ENCODE measurements at regions not wholly inside any gene's neighbourhood (a gene's known extent, or its start where the extent isn't known, plus 50 kb on each side); places are given as distances from the start of the nearest gene placed in this dataset.

DNA sequence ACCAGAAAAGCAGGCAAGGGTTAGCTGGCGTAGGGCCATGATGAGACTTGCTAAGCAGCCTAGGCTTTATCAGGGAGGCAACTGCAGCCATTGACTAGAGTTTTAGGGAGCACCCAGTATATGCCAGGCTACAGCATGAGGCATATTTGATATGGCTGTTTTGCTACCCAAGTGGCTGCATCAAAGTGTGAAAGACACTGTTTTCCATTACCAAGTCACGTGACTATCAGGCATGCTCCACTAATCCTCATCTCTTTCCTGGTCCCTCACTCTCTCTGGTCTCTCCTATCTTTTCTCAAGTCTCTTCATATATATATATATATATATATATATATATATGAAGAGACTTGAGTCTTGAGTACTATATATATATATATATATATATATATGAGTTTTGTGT lies 206.7 kb upstream of the POU3F1 start:
- DNase-seq (ENCODE audit: low read depth in 1 of 2, low spot score in 1 of 2) = no peak

DNA sequence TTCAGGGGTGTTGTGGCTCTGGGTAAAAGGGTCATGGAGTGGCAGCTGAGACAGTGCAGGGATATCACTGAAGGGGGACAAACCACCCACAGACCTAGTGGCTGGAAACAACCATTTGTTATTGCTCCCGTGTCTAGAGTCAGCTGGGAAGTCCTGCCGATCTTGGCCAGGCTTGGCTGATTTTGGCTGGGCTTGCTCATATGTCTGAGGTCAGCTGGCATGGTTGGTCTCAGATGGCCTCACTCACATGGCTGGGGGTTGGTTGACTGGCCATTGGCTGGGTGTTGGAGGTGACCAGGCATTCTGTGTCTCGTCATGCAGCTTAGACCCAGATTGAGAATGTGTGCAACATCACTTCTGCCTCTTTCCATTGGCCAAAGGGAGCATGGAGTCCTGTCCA lies 203.8 kb upstream of the POU3F1 start:
- no peak for TF ChIP-seq POLR2AphosphoS5 (IDR thresholded peaks at IDR 0.05; ENCODE audit: low read depth)
- TF ChIP-seq SPI1 (IDR thresholded peaks at IDR 0.05; ENCODE audit: borderline replicate concordance, low read depth) = no peak
- no peak for TF ChIP-seq GABPA (IDR thresholded peaks at IDR 0.05; ENCODE audit: low read depth)
- TF ChIP-seq, protein P1, sequence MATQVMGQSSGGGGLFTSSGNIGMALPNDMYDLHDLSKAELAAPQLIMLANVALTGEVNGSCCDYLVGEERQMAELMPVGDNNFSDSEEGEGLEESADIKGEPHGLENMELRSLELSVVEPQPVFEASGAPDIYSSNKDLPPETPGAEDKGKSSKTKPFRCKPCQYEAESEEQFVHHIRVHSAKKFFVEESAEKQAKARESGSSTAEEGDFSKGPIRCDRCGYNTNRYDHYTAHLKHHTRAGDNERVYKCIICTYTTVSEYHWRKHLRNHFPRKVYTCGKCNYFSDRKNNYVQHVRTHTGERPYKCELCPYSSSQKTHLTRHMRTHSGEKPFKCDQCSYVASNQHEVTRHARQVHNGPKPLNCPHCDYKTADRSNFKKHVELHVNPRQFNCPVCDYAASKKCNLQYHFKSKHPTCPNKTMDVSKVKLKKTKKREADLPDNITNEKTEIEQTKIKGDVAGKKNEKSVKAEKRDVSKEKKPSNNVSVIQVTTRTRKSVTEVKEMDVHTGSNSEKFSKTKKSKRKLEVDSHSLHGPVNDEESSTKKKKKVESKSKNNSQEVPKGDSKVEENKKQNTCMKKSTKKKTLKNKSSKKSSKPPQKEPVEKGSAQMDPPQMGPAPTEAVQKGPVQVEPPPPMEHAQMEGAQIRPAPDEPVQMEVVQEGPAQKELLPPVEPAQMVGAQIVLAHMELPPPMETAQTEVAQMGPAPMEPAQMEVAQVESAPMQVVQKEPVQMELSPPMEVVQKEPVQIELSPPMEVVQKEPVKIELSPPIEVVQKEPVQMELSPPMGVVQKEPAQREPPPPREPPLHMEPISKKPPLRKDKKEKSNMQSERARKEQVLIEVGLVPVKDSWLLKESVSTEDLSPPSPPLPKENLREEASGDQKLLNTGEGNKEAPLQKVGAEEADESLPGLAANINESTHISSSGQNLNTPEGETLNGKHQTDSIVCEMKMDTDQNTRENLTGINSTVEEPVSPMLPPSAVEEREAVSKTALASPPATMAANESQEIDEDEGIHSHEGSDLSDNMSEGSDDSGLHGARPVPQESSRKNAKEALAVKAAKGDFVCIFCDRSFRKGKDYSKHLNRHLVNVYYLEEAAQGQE (IDR thresholded peaks at IDR 0.05; ENCODE audit: insufficient replicate concordance, low read depth) = no peak
- TF ChIP-seq, protein P2, sequence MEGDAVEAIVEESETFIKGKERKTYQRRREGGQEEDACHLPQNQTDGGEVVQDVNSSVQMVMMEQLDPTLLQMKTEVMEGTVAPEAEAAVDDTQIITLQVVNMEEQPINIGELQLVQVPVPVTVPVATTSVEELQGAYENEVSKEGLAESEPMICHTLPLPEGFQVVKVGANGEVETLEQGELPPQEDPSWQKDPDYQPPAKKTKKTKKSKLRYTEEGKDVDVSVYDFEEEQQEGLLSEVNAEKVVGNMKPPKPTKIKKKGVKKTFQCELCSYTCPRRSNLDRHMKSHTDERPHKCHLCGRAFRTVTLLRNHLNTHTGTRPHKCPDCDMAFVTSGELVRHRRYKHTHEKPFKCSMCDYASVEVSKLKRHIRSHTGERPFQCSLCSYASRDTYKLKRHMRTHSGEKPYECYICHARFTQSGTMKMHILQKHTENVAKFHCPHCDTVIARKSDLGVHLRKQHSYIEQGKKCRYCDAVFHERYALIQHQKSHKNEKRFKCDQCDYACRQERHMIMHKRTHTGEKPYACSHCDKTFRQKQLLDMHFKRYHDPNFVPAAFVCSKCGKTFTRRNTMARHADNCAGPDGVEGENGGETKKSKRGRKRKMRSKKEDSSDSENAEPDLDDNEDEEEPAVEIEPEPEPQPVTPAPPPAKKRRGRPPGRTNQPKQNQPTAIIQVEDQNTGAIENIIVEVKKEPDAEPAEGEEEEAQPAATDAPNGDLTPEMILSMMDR (IDR thresholded peaks at IDR 0.05; ENCODE audit: insufficient read depth, low read length) = no peak
- DNase-seq (ENCODE audit: low read depth in 1 of 2, low spot score in 1 of 2) = no peak
- Histone ChIP-seq H3K27ac (replicated peaks) (no peak overlapping the region), H3K4me3 (replicated peaks; ENCODE audit: insufficient read depth, low read length) (no peak overlapping the region), H3K27me3 (ENCODE audit: insufficient read depth, poor library complexity, severe bottlenecking) (peaks cover 7% of the 10 kb centered on the region)

More for the DNA sequence above, 206.7 kb upstream of the POU3F1 start:
- no peak overlapping the region for H3K4me3 ChIP-seq (replicated peaks; ENCODE audit: insufficient read depth, low read length)
- peaks cover 5% of the 10 kb centered on the region for H3K27me3 ChIP-seq (ENCODE audit: insufficient read depth, poor library complexity, severe bottlenecking)
- no peak overlapping the region for H3K27ac ChIP-seq (replicated peaks)
- no peak for TF ChIP-seq SPI1 (IDR thresholded peaks at IDR 0.05; ENCODE audit: borderline replicate concordance, low read depth)
- no peak for TF ChIP-seq POLR2AphosphoS5 (IDR thresholded peaks at IDR 0.05; ENCODE audit: low read depth)
- TF ChIP-seq, protein P2 (IDR thresholded peaks at IDR 0.05; ENCODE audit: insufficient read depth, low read length) = no peak
- TF ChIP-seq, protein P1 (IDR thresholded peaks at IDR 0.05; ENCODE audit: insufficient replicate concordance, low read depth) = no peak
- no peak for TF ChIP-seq GABPA (IDR thresholded peaks at IDR 0.05; ENCODE audit: low read depth)

DNA sequence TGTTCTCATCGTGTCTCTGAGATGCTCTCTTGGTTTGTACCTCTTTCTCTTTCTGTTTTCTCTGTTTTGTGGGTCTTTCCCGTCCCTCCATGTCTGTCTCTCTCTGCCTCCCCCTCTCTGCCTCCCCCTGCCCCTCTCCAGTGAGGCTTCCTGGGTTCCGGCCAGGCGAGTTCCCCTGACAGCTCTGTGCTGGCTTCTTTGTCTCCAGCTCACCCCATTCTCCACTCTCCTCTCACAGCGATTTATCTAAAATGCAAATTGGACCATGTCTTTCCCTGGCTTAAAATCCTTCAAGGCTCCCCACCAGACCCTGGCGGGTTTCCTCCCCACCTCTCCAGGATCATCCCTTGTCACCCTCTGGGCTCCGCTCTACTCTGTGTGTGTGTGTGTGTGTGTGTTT lies 202.4 kb upstream of the POU3F1 start:
- Histone ChIP-seq H3K27ac (replicated peaks) (no peak overlapping the region), H3K4me3 (replicated peaks; ENCODE audit: insufficient read depth, low read length) (no peak overlapping the region), H3K27me3 (ENCODE audit: insufficient read depth, poor library complexity, severe bottlenecking) (peaks cover 7% of the 10 kb centered on the region)
- TF ChIP-seq SPI1 (IDR thresholded peaks at IDR 0.05; ENCODE audit: borderline replicate concordance, low read depth) (no peak), POLR2AphosphoS5 (IDR thresholded peaks at IDR 0.05; ENCODE audit: low read depth) (no peak), GABPA (IDR thresholded peaks at IDR 0.05; ENCODE audit: low read depth) (no peak)
- TF ChIP-seq, protein P1 (IDR thresholded peaks at IDR 0.05; ENCODE audit: insufficient replicate concordance, low read depth) = no peak
- TF ChIP-seq, protein P2 (IDR thresholded peaks at IDR 0.05; ENCODE audit: insufficient read depth, low read length) = no peak
- no peak for DNase-seq (ENCODE audit: low read depth in 1 of 2, low spot score in 1 of 2)

Measured in HL-60 (cell line).